Fibroblast of pulmonary artery (primary cell): ENCODE measurements at regions not wholly inside any gene's neighbourhood (a gene's known extent, or its start where the extent isn't known, plus 50 kb on each side); places are given as distances from the start of the nearest gene placed in this dataset.

Experiments used
- DNase-seq: peaks from one replicate; pipeline ENCODE4 v3.0.0-alpha.2; 2010; ENCODE audit warnings: low read depth
- H3K4me3 ChIP-seq: replicated peaks from 2 replicates; pipeline ENCODE4 v1.5.1; 2011; ENCODE audit warnings: low read depth, mild to moderate bottlenecking, control low read depth, low read length, moderate library complexity
- TF ChIP-seq, protein P1 (sequence below): IDR thresholded peaks from 2 replicates; pipeline ENCODE4 v1.5.1; 2011; ENCODE audit warnings: mild to moderate bottlenecking, control low read depth, low read length, inconsistent platforms; ENCODE audit errors: missing control alignments

DNA sequence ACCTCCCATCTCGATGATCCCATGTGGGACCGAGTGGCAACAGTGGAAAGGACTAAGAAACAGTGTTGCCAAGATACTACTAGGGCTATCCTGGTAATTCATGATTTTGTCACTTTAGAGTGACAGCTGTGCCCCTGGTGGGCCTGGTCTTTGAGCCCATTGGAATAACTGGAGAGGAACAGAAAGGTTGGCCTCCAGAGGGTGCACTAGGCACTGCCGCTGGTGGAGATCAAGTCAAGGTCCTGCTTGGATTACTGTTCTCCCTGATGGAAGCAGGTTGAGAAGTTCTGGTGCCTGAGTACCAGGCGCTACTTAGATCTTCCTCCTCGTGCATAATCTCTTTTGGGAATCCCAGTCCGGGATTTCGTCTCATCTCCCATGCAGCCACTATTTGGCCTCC, 129.6 kb downstream of the SEC61B start:
- DNase-seq, result no peak
- TF ChIP-seq, protein P1, sequence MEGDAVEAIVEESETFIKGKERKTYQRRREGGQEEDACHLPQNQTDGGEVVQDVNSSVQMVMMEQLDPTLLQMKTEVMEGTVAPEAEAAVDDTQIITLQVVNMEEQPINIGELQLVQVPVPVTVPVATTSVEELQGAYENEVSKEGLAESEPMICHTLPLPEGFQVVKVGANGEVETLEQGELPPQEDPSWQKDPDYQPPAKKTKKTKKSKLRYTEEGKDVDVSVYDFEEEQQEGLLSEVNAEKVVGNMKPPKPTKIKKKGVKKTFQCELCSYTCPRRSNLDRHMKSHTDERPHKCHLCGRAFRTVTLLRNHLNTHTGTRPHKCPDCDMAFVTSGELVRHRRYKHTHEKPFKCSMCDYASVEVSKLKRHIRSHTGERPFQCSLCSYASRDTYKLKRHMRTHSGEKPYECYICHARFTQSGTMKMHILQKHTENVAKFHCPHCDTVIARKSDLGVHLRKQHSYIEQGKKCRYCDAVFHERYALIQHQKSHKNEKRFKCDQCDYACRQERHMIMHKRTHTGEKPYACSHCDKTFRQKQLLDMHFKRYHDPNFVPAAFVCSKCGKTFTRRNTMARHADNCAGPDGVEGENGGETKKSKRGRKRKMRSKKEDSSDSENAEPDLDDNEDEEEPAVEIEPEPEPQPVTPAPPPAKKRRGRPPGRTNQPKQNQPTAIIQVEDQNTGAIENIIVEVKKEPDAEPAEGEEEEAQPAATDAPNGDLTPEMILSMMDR, result no peak
- no peak overlapping the region for H3K4me3 ChIP-seq

DNA sequence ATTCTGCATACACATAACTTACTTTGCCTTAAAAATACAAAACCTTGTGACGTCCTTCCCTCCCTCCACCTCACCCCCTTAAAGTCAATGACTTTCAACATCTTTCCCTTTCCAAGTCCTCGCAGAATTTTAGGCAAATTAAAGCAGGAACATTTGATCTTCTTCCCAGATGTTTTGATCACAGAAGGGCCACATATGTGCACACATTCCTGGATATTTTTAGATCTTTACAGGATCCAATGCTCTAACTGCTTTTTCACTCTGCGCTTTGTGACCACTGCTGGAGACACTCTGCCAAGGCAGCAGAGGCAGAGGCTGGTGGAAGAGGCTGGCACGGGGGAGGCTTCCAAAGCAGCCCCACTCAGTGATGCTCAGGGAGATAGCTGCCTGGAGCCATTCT, 130.7 kb downstream of the SEC61B start:
- DNase-seq, result no peak
- TF ChIP-seq, protein P1, result no peak

DNA sequence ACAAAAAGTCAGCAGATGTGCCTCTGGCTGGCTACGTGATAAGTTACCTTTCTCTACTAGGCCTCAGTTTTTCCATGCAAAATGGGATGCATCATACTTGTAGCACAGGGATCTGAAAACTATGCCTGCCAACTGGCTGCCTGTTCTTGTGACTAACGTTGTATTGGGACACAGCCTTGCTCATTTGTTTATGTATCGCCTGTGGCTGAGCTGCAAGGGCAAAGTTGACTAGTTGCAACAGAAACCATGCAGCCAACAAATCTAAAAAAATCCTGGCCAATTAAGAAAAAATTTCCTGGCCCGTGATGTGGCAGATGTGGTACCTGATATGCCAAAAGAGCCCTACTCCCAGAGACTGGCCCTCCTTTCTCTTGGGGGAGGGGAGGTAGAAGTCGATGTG, 131.3 kb downstream of the SEC61B start:
- peak; percentile 69 for DNase-seq
- H3K4me3 ChIP-seq, result no peak overlapping the region
- TF ChIP-seq, protein P1, result no peak

More for the DNA sequence above, 130.7 kb downstream of the SEC61B start:
- H3K4me3 ChIP-seq, result no peak overlapping the region

DNA sequence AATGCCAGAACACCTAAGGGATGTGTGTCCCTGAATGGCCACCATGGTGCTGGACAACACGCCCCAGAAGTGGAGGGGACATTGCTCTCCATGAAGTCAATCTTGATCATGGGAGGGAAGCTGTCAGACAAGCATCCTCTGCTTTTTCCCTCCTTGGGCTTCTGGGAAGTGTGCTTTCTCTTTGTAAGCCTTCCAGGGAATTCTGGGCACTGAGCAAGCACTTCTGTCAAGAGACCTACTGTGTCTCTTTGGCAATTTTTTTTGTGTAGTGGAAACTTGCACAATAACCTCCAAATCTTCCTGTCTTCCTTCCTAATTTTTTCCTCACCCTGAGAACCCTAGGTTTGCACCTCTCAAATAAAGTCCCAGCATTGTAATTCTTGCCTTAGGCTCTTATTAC, 132.0 kb downstream of the SEC61B start:
- no peak overlapping the region for H3K4me3 ChIP-seq
- no peak for DNase-seq
- TF ChIP-seq, protein P1, result no peak

DNA sequence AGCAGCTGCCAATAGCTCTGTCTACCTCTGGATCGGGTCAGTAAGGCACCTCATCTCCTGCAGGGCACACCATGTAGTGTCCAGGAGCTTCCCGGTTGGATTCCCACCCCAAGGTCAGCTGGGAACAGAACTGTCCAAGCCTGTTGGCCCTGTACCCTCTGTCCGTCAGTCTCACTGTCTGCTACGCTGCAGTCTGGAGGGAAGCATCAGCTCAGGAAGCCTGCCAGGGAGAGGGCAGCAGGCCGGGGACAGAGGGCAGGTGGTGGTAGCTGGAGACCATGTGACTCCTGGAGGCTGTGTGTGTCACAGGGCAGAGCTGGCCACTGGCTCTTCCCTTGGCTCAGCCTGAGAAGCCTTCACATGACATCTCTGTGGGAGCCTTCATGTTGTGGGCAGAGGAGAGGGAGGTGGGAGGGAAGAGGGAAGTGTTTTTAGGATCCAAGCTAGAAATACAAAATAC, 134.5 kb downstream of the SEC61B start:
- TF ChIP-seq, protein P1, result no peak
- H3K4me3 ChIP-seq, result no peak overlapping the region
- DNase-seq, result no peak

DNA sequence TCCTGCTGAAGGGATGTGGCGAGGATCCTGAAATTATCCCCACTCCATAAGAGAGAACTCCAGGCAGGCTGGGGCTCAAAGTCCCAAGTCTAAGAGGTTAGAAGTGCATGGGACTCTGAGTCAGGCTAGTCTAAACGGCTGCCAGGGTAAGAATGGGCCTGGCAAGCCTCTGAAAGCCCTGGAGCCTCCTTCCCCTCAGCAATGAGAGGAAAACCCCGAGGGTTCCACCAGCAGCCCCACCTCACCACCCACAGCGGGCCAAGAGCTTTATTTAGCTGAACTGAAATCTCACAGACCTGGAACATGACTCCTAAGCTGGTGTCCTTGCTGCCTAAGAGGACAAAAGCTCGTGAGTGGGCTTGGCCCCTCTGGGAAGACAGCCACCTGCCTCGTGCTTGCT, 135.5 kb downstream of the SEC61B start:
- TF ChIP-seq, protein P1, result no peak
- no peak overlapping the region for H3K4me3 ChIP-seq
- DNase-seq, result no peak

DNA sequence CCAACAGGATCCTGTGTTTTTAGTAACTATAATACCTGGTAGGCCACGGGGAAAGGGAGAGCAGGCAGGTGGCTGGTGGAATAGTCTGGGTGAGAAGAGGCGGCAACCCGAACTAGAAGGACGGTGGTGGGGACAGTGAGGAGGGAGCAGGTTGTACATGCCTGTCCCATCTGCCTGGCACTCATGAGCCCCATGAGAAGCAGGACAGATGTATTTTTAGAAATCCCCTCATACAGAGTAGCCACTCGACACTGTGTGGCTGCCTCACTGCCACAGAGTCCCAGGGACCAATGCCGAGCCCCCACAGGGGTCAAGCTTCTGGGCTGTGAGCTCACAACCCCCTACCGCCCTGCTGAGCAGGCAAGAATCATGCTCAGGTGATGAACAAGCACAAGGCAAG, 136.6 kb downstream of the SEC61B start:
- no peak overlapping the region for H3K4me3 ChIP-seq
- TF ChIP-seq, protein P1, result no peak
- DNase-seq, result no peak
